IgD-negative memory B cell (primary cell): ENCODE measurements at regions not wholly inside any gene's neighbourhood (a gene's known extent, or its start where the extent isn't known, plus 50 kb on each side); places are given as distances from the start of the nearest gene placed in this dataset.

Source experiments
- H3K27ac Mint-ChIP-seq, 3 donors: one replicate each; pipeline ENCODE4 v1.8.0; 2020 to 2022; ENCODE audit warnings: mild to moderate bottlenecking in 3 of 3, mixed read lengths in 3 of 3, moderate library complexity in 1 of 3
- H3K27me3 Mint-ChIP-seq: one replicate; pipeline ENCODE4 v1.8.0; 2021; ENCODE audit warnings: mixed read lengths
- H3K36me3 Mint-ChIP-seq: one replicate; pipeline ENCODE4 v1.8.0; 2020; ENCODE audit warnings: mild to moderate bottlenecking, mixed read lengths
- H3K4me1 Mint-ChIP-seq, 3 donors: one replicate each; pipeline ENCODE4 v1.8.0; 2020 to 2022; ENCODE audit warnings: mixed read lengths in 3 of 3, mild to moderate bottlenecking in 1 of 3
- H3K4me3 Mint-ChIP-seq, 4 donors: one replicate each; pipeline ENCODE4 v1.8.0; 2020 to 2022; ENCODE audit warnings: mild to moderate bottlenecking in 4 of 4, mixed read lengths in 4 of 4, moderate library complexity in 3 of 4
- H3K9me3 Mint-ChIP-seq, 3 donors: one replicate each; pipeline ENCODE4 v1.8.0; 2020 to 2021; ENCODE audit warnings: mixed read lengths in 3 of 3, mild to moderate bottlenecking in 1 of 3

- Mint-ChIP-seq H3K27me3 (no peaks in the 10 kb centered on the region), H3K4me1 (no peaks in the 10 kb centered on the region), H3K4me3 (no peak overlapping the region), H3K9me3 (peaks cover 0 to 10% (median 2%) of the 10 kb centered on the region in 3 donors), H3K27ac (no peak overlapping the region), H3K36me3 (no peaks in the 10 kb centered on the region)
Observed at GRCh38 chr16:48892893-48893292, 282.9 kb upstream of the N4BP1 start.

- H3K36me3 Mint-ChIP-seq, result no peaks in the 10 kb centered on the region
- H3K9me3 Mint-ChIP-seq, result peaks cover 0 to 6% (median 0%) of the 10 kb centered on the region in 3 donors
- H3K4me3 Mint-ChIP-seq, result no peak overlapping the region
- no peaks in the 10 kb centered on the region for H3K27me3 Mint-ChIP-seq
- H3K27ac Mint-ChIP-seq, result no peak overlapping the region
- no peaks in the 10 kb centered on the region for H3K4me1 Mint-ChIP-seq
Observed at GRCh38 chr16:48887646-48888210, 277.7 kb upstream of the N4BP1 start.

GRCh38 chr16:48885471-48885870 lies 275.5 kb upstream of the N4BP1 start:
- Mint-ChIP-seq H3K4me1 (no peaks in the 10 kb centered on the region), H3K27me3 (no peaks in the 10 kb centered on the region), H3K36me3 (no peaks in the 10 kb centered on the region), H3K4me3 (no peak overlapping the region), H3K9me3 (peaks cover 0 to 6% (median 0%) of the 10 kb centered on the region in 3 donors), H3K27ac (no peak overlapping the region)

GRCh38 chr16:48881272-48881671 lies 271.3 kb upstream of the N4BP1 start:
- H3K4me1 Mint-ChIP-seq, result no peaks in the 10 kb centered on the region
- no peak overlapping the region for H3K27ac Mint-ChIP-seq
- H3K9me3 Mint-ChIP-seq, result no peaks in the 10 kb centered on the region
- no peaks in the 10 kb centered on the region for H3K27me3 Mint-ChIP-seq
- H3K36me3 Mint-ChIP-seq, result no peaks in the 10 kb centered on the region
- H3K4me3 Mint-ChIP-seq, result no peak overlapping the region

- no peak overlapping the region for H3K27ac Mint-ChIP-seq
- peaks cover 0 to 2% (median 0%) of the 10 kb centered on the region in 3 donors for H3K9me3 Mint-ChIP-seq
- H3K27me3 Mint-ChIP-seq, result no peaks in the 10 kb centered on the region
- no peaks in the 10 kb centered on the region for H3K36me3 Mint-ChIP-seq
- no peaks in the 10 kb centered on the region for H3K4me1 Mint-ChIP-seq
- no peak overlapping the region for H3K4me3 Mint-ChIP-seq
Observed at GRCh38 chr16:48879223-48880122, 269.5 kb upstream of the N4BP1 start.

- no peak overlapping the region for H3K4me3 Mint-ChIP-seq
- no peaks in the 10 kb centered on the region for H3K4me1 Mint-ChIP-seq
Observed at GRCh38 chr16:48877946-48878345, 268.0 kb upstream of the N4BP1 start.

GRCh38 chr16:48870141-48870540 lies 260.2 kb upstream of the N4BP1 start:
- Mint-ChIP-seq H3K4me1 (no peaks in the 10 kb centered on the region), H3K27me3 (no peaks in the 10 kb centered on the region), H3K4me3 (no peak overlapping the region), H3K36me3 (no peaks in the 10 kb centered on the region), H3K9me3 (peaks cover 3 to 7% (median 3%) of the 10 kb centered on the region in 3 donors), H3K27ac (no peak overlapping the region)

More at GRCh38 chr16:48877946-48878345, 268.0 kb upstream of the N4BP1 start:
- peaks cover 2 to 5% (median 3%) of the 10 kb centered on the region in 3 donors for H3K9me3 Mint-ChIP-seq
- H3K27ac Mint-ChIP-seq, result no peak overlapping the region
- no peaks in the 10 kb centered on the region for H3K36me3 Mint-ChIP-seq
- no peaks in the 10 kb centered on the region for H3K27me3 Mint-ChIP-seq

- no peaks in the 10 kb centered on the region for H3K4me1 Mint-ChIP-seq
- H3K27me3 Mint-ChIP-seq, result no peaks in the 10 kb centered on the region
- no peaks in the 10 kb centered on the region for H3K36me3 Mint-ChIP-seq
- peaks cover 11 to 13% (median 12%) of the 10 kb centered on the region in 3 donors for H3K9me3 Mint-ChIP-seq
- no peak overlapping the region for H3K27ac Mint-ChIP-seq
- H3K4me3 Mint-ChIP-seq, result no peak overlapping the region
Observed at GRCh38 chr16:48865520-48865919, 255.5 kb upstream of the N4BP1 start.

- Mint-ChIP-seq H3K4me3 (no peak overlapping the region), H3K27me3 (no peaks in the 10 kb centered on the region), H3K4me1 (no peaks in the 10 kb centered on the region), H3K27ac (no peak overlapping the region), H3K9me3 (peaks cover 11 to 13% (median 12%) of the 10 kb centered on the region in 3 donors), H3K36me3 (no peaks in the 10 kb centered on the region)
Observed at GRCh38 chr16:48864055-48864454, 254.1 kb upstream of the N4BP1 start.

GRCh38 chr16:48862087-48862532 lies 252.1 kb upstream of the N4BP1 start:
- H3K36me3 Mint-ChIP-seq, result no peaks in the 10 kb centered on the region
- H3K27me3 Mint-ChIP-seq, result no peaks in the 10 kb centered on the region
- H3K9me3 Mint-ChIP-seq, result peaks cover 10 to 12% (median 11%) of the 10 kb centered on the region in 3 donors
- no peak overlapping the region for H3K27ac Mint-ChIP-seq
- no peaks in the 10 kb centered on the region for H3K4me1 Mint-ChIP-seq
- no peak overlapping the region for H3K4me3 Mint-ChIP-seq

- no peak overlapping the region for H3K27ac Mint-ChIP-seq
Observed at GRCh38 chr16:48860341-48860740, 250.4 kb upstream of the N4BP1 start.

GRCh38 chr16:48852951-48853350 lies 243.0 kb upstream of the N4BP1 start:
- H3K9me3 Mint-ChIP-seq, result no peaks in the 10 kb centered on the region

More at GRCh38 chr16:48860341-48860740, 250.4 kb upstream of the N4BP1 start:
- no peaks in the 10 kb centered on the region for H3K4me1 Mint-ChIP-seq
- peaks cover 8 to 12% (median 10%) of the 10 kb centered on the region in 3 donors for H3K9me3 Mint-ChIP-seq
- H3K4me3 Mint-ChIP-seq, result no peak overlapping the region
- H3K27me3 Mint-ChIP-seq, result no peaks in the 10 kb centered on the region
- H3K36me3 Mint-ChIP-seq, result no peaks in the 10 kb centered on the region

GRCh38 chr16:48852458-48852857 lies 242.5 kb upstream of the N4BP1 start:
- Mint-ChIP-seq H3K4me1 (no peaks in the 10 kb centered on the region), H3K27me3 (peaks cover 4% of the 10 kb centered on the region), H3K27ac (no peak overlapping the region), H3K9me3 (no peaks in the 10 kb centered on the region), H3K36me3 (no peaks in the 10 kb centered on the region), H3K4me3 (no peak overlapping the region)

More at GRCh38 chr16:48852951-48853350, 243.0 kb upstream of the N4BP1 start:
- H3K4me1 Mint-ChIP-seq, result no peaks in the 10 kb centered on the region
- no peak overlapping the region for H3K27ac Mint-ChIP-seq
- no peaks in the 10 kb centered on the region for H3K36me3 Mint-ChIP-seq
- H3K4me3 Mint-ChIP-seq, result no peak overlapping the region
- H3K27me3 Mint-ChIP-seq, result peaks cover 4% of the 10 kb centered on the region

- Mint-ChIP-seq H3K4me1 (no peaks in the 10 kb centered on the region), H3K27ac (no peak overlapping the region), H3K9me3 (no peaks in the 10 kb centered on the region), H3K27me3 (peaks cover 4% of the 10 kb centered on the region), H3K4me3 (no peak overlapping the region), H3K36me3 (no peaks in the 10 kb centered on the region)
Observed at GRCh38 chr16:48850097-48850770, 240.3 kb upstream of the N4BP1 start.

GRCh38 chr16:48846277-48846676 lies 236.3 kb upstream of the N4BP1 start:
- Mint-ChIP-seq H3K27me3 (no peaks in the 10 kb centered on the region), H3K27ac (no peak overlapping the region), H3K4me3 (no peak overlapping the region), H3K36me3 (no peaks in the 10 kb centered on the region), H3K4me1 (peaks cover 0 to 1% (median 0%) of the 10 kb centered on the region in 3 donors), H3K9me3 (no peaks in the 10 kb centered on the region)
